OCI-LY3 (cell line): ENCODE measurements at regions not wholly inside any gene's neighbourhood (a gene's known extent, or its start where the extent isn't known, plus 50 kb on each side); places are given as distances from the start of the nearest gene placed in this dataset.

Experiments
- H2AFZ ChIP-seq: fragments of 200-600, 300-600 bp; shearing (Covaris generic); 2 replicates; pipeline ENCODE4 v1.6.0; 2014; ENCODE audit warnings: antibody characterized with exemption, low read depth, low read length
- H3K27ac ChIP-seq: fragments of 200-600, 300-600 bp; sonication (generic); 2 replicates; pipeline ENCODE4 v1.5.1; 2014; ENCODE audit warnings: mild to moderate bottlenecking, low read length, moderate library complexity, mixed read lengths
- H3K27me3 ChIP-seq: fragments of 200-600, 300-600 bp; sonication (generic); 2 replicates; pipeline ENCODE4 v1.6.1; 2014; ENCODE audit warnings: low read depth, low read length, mixed read lengths
- H3K36me3 ChIP-seq: fragments of 200-600, 300-600 bp; sonication (generic); replicated peaks from 2 replicates; pipeline ENCODE3; 2014; ENCODE audit warnings: low read depth, low read length, mixed read lengths
- H3K4me1 ChIP-seq: fragments of 300-600, 200-600 bp; sonication (generic); 2 replicates; pipeline ENCODE4 v1.6.1; 2014; ENCODE audit warnings: low read length, mixed read lengths
- H3K4me2 ChIP-seq: fragments of 200-600, 300-600 bp; sonication (generic); 2 replicates; pipeline ENCODE4 v1.6.1; 2014; ENCODE audit warnings: low read length, mixed read lengths
- H3K4me3 ChIP-seq: fragments of 300-600, 200-600 bp; sonication (generic); 2 replicates; pipeline ENCODE4 v1.5.1; 2014; ENCODE audit warnings: antibody characterized with exemption, mild to moderate bottlenecking, low read length, moderate library complexity
- H3K79me2 ChIP-seq: fragments of 300-600, 200-600 bp; shearing (Covaris generic); 2 replicates; pipeline ENCODE4 v1.6.1; 2014; ENCODE audit warnings: mild to moderate bottlenecking, low read length, mixed read lengths
- H3K9ac ChIP-seq: fragments of 300-600, 200-600 bp; shearing (Covaris generic); 2 replicates; pipeline ENCODE4 v1.6.0; 2014; ENCODE audit warnings: mild to moderate bottlenecking, low read length, moderate library complexity
- H3K9me3 ChIP-seq: fragments of 200-600, 300-600 bp; shearing (Covaris generic); 2 replicates; pipeline ENCODE4 v1.6.1; 2014; ENCODE audit warnings: low read length, mixed read lengths; ENCODE audit not compliant: insufficient read depth
- H4K20me1 ChIP-seq: fragments of 200-600, 300-600 bp; sonication (generic); 2 replicates; pipeline ENCODE4 v1.6.1; 2016; ENCODE audit warnings: low read length, mixed read lengths; ENCODE audit not compliant: insufficient read depth
- EZH2phosphoT487 ChIP-seq: fragments of 200-600 bp; shearing (Covaris generic); IDR thresholded peaks from 2 replicates; pipeline ENCODE4 v1.6.1; 2018; ENCODE audit warnings: antibody characterized with exemption, mixed run types, low read depth
- TF ChIP-seq, protein P1 (sequence below): fragments of 200-600, 300-600 bp; sonication (generic); IDR thresholded peaks from 2 replicates; pipeline ENCODE4 v1.5.1; 2014; ENCODE audit warnings: antibody characterized with exemption, low read length, low read depth

DNA sequence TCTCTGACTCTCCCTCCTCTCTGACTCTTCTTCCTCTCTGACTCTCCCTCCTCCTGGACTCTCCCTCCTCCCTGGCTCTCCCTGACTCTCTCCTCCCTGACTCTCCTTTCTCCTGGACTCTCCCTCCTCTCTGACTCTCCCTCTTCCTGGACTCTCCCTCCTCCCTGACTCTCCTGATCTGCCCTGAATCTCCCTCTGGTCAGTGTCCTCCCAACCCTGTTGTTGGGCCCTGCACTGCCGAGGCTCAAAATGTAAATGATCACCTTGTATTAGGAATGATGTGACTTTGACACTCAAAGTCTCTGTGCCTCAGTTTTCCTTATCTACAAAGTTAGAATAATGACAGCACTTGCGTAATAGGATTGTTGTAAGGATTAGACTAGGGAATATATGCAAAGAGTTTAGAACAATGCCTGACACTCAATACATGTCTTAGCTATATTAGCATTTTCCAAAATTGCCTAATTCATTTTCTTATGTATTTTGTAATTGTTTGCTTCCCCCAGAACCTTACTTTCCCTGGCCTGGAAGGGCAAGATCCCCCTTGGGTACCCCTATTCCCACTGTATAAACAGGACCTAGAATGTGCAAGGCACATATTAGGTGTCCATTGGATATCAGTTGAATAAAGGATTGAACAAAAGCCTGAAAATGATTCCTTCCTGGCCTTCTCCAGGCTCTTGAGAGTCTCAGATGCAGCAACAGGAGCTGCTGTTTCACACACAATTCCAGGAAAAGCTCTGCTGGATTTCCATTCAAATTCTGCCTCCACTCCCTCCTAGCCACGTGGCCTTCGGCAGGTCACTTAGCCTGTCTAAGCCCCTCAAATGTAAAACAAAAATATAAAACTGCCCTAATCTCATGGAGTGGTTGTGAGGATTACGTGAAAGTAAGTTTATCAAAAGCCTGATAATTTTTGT is 170.1 kb downstream of the INHBB start:
- H3K4me2 ChIP-seq, result no peak overlapping the region
- no peaks in the 10 kb centered on the region for H3K79me2 ChIP-seq
- TF ChIP-seq, protein P1, sequence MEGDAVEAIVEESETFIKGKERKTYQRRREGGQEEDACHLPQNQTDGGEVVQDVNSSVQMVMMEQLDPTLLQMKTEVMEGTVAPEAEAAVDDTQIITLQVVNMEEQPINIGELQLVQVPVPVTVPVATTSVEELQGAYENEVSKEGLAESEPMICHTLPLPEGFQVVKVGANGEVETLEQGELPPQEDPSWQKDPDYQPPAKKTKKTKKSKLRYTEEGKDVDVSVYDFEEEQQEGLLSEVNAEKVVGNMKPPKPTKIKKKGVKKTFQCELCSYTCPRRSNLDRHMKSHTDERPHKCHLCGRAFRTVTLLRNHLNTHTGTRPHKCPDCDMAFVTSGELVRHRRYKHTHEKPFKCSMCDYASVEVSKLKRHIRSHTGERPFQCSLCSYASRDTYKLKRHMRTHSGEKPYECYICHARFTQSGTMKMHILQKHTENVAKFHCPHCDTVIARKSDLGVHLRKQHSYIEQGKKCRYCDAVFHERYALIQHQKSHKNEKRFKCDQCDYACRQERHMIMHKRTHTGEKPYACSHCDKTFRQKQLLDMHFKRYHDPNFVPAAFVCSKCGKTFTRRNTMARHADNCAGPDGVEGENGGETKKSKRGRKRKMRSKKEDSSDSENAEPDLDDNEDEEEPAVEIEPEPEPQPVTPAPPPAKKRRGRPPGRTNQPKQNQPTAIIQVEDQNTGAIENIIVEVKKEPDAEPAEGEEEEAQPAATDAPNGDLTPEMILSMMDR, result no peak
- no peak for TF ChIP-seq EZH2phosphoT487
- no peaks in the 10 kb centered on the region for H3K9me3 ChIP-seq
- no peaks in the 10 kb centered on the region for H3K36me3 ChIP-seq
- no peak overlapping the region for H3K9ac ChIP-seq
- H3K4me1 ChIP-seq, result no peaks in the 10 kb centered on the region
- no peak overlapping the region for H3K27ac ChIP-seq
- no peak overlapping the region for H3K4me3 ChIP-seq
- H3K27me3 ChIP-seq, result no peaks in the 10 kb centered on the region
- H4K20me1 ChIP-seq, result no peaks in the 10 kb centered on the region
- no peak overlapping the region for H2AFZ ChIP-seq

DNA sequence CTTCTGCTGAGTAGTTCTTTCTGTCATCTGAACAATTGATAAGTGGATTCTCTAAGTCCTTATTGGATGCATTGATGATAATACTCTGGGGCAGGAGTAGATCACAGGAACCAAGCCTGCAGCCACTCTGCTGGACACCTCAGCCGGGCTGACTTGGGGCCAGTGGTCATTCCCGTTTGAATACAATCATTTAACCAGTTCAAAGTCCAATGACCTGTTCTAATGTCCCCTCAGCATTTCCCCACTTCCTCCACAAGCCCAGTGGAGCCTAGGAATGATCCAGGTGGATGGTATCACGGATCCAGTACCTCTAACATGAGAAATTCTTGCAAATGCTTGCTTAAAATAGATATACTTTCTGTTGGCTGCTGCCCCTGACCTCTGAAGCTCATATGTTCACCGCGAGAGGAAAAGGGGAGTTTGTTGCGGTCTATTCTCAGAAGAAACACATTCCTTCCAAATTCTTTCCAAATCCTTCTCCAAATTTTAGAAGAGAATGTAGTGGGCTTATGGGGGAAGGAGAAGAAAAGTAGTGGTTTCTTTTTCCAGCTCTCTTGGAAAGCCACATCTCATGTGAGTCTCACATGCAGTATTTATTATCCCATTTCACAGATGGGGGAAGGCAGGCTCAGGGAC is 170.9 kb downstream of the INHBB start:
- TF ChIP-seq EZH2phosphoT487, result no peak
- TF ChIP-seq, protein P1, result no peak
- Histone ChIP-seq H3K9me3 (no peaks in the 10 kb centered on the region), H3K36me3 (no peaks in the 10 kb centered on the region), H3K4me2 (no peak overlapping the region), H3K79me2 (no peaks in the 10 kb centered on the region), H2AFZ (no peak overlapping the region), H3K27ac (no peak overlapping the region), H4K20me1 (no peaks in the 10 kb centered on the region), H3K4me3 (no peak overlapping the region), H3K4me1 (no peaks in the 10 kb centered on the region), H3K9ac (no peak overlapping the region), H3K27me3 (no peaks in the 10 kb centered on the region)

DNA sequence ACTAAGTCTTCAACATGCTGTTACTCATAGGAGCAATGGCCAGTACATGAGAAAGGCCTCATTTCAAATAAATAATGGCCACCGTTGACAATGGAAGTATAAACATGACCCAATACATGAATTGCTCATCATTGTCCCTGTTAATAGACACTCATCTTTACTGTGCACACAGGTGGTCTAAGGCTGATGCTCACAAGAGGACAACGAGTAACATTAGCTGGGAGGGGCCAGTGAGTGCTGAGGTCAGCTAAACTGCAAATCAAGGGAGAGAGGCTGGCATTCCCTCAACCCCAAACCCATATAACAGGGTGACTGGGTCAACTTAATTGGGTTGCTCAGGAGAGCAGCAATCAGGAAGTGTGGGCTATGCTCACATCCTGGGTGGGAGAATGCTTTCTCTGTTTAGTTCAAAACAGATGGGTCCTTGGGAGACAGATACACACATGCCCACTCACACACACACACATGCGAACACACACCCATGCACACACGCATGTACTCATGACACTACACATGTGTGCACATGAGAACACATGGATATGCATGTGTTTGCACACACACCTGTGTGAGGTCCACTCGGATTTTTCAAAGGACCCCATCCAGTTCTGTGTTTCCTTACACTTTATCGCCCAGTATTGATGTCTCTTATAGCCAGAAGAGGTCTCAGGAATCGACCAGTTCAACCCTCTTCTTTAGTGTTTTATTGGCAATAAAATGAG is 172.0 kb downstream of the INHBB start:
- no peak overlapping the region for H3K9ac ChIP-seq
- TF ChIP-seq, protein P1, result no peak
- no peak for TF ChIP-seq EZH2phosphoT487
- H3K4me2 ChIP-seq, result no peak overlapping the region
- H4K20me1 ChIP-seq, result no peaks in the 10 kb centered on the region
- H3K27me3 ChIP-seq, result no peaks in the 10 kb centered on the region
- no peak overlapping the region for H3K27ac ChIP-seq
- no peaks in the 10 kb centered on the region for H3K36me3 ChIP-seq
- H3K4me1 ChIP-seq, result no peaks in the 10 kb centered on the region
- no peak overlapping the region for H2AFZ ChIP-seq
- no peaks in the 10 kb centered on the region for H3K79me2 ChIP-seq
- H3K4me3 ChIP-seq, result no peak overlapping the region
- no peaks in the 10 kb centered on the region for H3K9me3 ChIP-seq

DNA sequence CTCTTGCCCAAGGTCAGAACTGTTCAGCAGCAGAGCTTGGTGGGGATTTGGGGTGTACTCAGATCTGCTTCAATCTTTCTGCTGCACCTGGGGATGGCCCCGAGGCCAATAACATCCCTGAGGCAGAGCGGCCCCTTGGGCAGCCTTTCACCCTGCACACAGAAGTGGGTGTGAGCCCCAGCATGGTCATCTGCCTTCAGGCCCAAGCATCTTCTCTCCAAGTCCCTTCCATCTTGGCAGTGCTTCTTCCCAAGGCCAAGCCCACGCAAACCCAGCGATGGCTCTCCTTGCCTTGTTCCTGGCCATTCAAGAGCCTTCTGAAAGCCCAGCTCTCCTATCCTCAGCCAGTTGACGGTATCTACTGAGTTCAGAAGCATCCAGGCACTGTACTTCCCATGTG is 172.9 kb downstream of the INHBB start:
- no peak overlapping the region for H3K9ac ChIP-seq
- peaks cover 3% of the 10 kb centered on the region; the same call in 1 of the 2 replicates for H3K27me3 ChIP-seq
- H3K4me3 ChIP-seq, result no peak overlapping the region
- H3K36me3 ChIP-seq, result no peaks in the 10 kb centered on the region
- H4K20me1 ChIP-seq, result no peaks in the 10 kb centered on the region
- H3K79me2 ChIP-seq, result no peaks in the 10 kb centered on the region
- TF ChIP-seq, protein P1, result no peak
- no peak for TF ChIP-seq EZH2phosphoT487
- no peak overlapping the region for H3K4me2 ChIP-seq
- no peaks in the 10 kb centered on the region for H3K9me3 ChIP-seq
- no peak overlapping the region for H2AFZ ChIP-seq
- no peaks in the 10 kb centered on the region for H3K4me1 ChIP-seq
- no peak overlapping the region for H3K27ac ChIP-seq
